ENCODE measurements at regions not wholly inside any gene's neighbourhood (a gene's known extent, or its start where the extent isn't known, plus 50 kb on each side); places are given as distances from the start of the nearest gene placed in this dataset.

DNA sequence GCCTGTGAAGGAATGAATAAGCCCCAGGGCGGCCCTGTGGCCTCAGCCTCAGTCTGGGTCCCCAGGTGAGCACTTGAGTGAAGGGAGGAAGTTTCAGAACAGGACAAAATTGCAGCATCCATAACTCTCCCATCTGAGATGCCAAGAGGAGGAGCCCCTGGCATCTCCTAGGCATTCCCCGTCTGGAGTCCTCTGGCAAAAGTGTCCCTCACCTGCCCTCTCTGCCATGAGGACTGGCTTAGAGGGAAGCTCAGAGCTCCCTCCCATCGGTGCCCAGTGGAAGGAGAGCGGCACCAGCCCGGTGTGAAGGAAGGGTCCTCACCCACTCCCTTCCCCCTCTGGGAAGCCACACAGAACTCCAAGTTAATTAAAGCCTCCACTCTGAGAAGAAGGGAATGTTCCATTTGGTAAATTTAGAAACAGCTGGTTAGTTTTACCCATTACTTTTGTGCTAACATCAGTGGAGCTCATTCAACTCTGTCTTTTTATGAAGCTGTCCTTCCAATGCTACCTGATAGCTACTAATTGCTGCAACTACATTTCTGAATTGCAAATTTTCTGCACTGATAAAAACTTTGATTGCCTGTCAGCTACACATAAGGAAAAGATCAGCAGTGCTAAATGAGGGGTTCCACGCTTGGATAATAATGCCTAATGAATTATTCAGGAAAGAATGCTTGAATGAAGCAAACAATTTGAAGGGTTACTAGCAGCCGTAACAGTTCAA lies 123.3 kb upstream of the RCN1 start:
- Histone ChIP-seq H3K79me2 (ENCODE audit: control insufficient read depth, insufficient read depth, low read length) (no peaks in the 10 kb centered on the region), H3K27ac (ENCODE audit: insufficient read depth, low read length) (no peak overlapping the region), H3K4me1 (ENCODE audit: control insufficient read depth, extremely low read depth, insufficient read depth, low read length) (peaks cover 2% of the 10 kb centered on the region), H3K9ac (ENCODE audit: insufficient read depth, low read length) (no peak overlapping the region), H3K4me3 (replicated peaks in 1 of 4; ENCODE audit: control extremely low read depth in 1 of 4, insufficient read depth in 1 of 4, low read depth in 3 of 4, low read length in 4 of 4) (no peak overlapping the region), H3K9me3 (ENCODE audit: control insufficient read depth, insufficient read depth, low read depth, low read length) (no peaks in the 10 kb centered on the region), H3K4me2 (ENCODE audit: extremely low read depth, insufficient read depth, low read length) (no peak overlapping the region), H2AFZ (ENCODE audit: low read length) (no peak overlapping the region), H4K20me1 (ENCODE audit: control insufficient read depth, extremely low read depth, insufficient read depth, low read length) (no peaks in the 10 kb centered on the region), H3K36me3 (ENCODE audit: control insufficient read depth, insufficient read depth, low read length) (no peaks in the 10 kb centered on the region), H3K27me3 (ENCODE audit: control insufficient read depth, insufficient read depth, low read length) (no peaks in the 10 kb centered on the region)
- TF ChIP-seq EZH2 (IDR thresholded peaks at IDR 0.05; ENCODE audit: low read length, missing control alignments) = no peak
- TF ChIP-seq, protein P1, sequence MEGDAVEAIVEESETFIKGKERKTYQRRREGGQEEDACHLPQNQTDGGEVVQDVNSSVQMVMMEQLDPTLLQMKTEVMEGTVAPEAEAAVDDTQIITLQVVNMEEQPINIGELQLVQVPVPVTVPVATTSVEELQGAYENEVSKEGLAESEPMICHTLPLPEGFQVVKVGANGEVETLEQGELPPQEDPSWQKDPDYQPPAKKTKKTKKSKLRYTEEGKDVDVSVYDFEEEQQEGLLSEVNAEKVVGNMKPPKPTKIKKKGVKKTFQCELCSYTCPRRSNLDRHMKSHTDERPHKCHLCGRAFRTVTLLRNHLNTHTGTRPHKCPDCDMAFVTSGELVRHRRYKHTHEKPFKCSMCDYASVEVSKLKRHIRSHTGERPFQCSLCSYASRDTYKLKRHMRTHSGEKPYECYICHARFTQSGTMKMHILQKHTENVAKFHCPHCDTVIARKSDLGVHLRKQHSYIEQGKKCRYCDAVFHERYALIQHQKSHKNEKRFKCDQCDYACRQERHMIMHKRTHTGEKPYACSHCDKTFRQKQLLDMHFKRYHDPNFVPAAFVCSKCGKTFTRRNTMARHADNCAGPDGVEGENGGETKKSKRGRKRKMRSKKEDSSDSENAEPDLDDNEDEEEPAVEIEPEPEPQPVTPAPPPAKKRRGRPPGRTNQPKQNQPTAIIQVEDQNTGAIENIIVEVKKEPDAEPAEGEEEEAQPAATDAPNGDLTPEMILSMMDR (conservative IDR thresholded peaks at IDR 0.05 in 1 of 2, IDR thresholded peaks at IDR 0.05 in 1 of 2; ENCODE audit: low read depth in 1 of 2, low read length in 2 of 2) = no peak
- no peak for DNase-seq (ENCODE audit: low read depth in 2 of 2)

DNA sequence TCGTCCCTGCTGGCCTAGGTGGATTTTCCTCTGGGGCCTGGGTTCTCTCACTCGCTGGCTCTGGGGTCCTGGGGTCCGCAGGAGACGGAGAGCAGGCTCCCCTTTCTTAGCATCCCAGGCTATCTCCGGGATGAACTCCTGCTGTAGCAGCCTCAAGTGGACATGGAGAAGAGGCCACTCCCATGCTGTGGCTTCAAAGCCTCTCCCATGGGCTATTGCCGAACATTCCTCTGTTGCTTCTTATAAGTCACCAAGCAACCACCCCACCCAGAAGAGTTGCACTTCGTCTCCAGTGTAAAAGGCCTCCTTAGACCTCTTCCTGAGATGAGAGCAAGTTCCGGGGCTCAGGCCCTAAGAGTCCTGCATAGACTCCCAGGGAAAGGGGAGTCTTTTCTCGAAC lies 124.0 kb upstream of the RCN1 start:
- H3K9me3 ChIP-seq (ENCODE audit: control insufficient read depth, insufficient read depth, low read depth, low read length) = no peaks in the 10 kb centered on the region
- H3K79me2 ChIP-seq (ENCODE audit: control insufficient read depth, insufficient read depth, low read length) = no peaks in the 10 kb centered on the region
- no peaks in the 10 kb centered on the region for H3K27me3 ChIP-seq (ENCODE audit: control insufficient read depth, insufficient read depth, low read length)
- H3K4me1 ChIP-seq (ENCODE audit: control insufficient read depth, extremely low read depth, insufficient read depth, low read length) = peaks cover 2% of the 10 kb centered on the region
- DNase-seq (ENCODE audit: low read depth in 2 of 2) = no peak
- H3K36me3 ChIP-seq (ENCODE audit: control insufficient read depth, insufficient read depth, low read length) = no peaks in the 10 kb centered on the region
- no peak overlapping the region for H3K4me3 ChIP-seq (replicated peaks in 1 of 4; ENCODE audit: control extremely low read depth in 1 of 4, insufficient read depth in 1 of 4, low read depth in 3 of 4, low read length in 4 of 4)
- no peak overlapping the region for H2AFZ ChIP-seq (ENCODE audit: low read length)
- no peak overlapping the region for H3K27ac ChIP-seq (ENCODE audit: insufficient read depth, low read length)
- H3K4me2 ChIP-seq (ENCODE audit: extremely low read depth, insufficient read depth, low read length) = no peak overlapping the region
- no peaks in the 10 kb centered on the region for H4K20me1 ChIP-seq (ENCODE audit: control insufficient read depth, extremely low read depth, insufficient read depth, low read length)
- no peak overlapping the region for H3K9ac ChIP-seq (ENCODE audit: insufficient read depth, low read length)
- TF ChIP-seq, protein P1 (conservative IDR thresholded peaks at IDR 0.05 in 1 of 2, IDR thresholded peaks at IDR 0.05 in 1 of 2; ENCODE audit: low read depth in 1 of 2, low read length in 2 of 2) = no peak
- no peak for TF ChIP-seq EZH2 (IDR thresholded peaks at IDR 0.05; ENCODE audit: low read length, missing control alignments)

DNA sequence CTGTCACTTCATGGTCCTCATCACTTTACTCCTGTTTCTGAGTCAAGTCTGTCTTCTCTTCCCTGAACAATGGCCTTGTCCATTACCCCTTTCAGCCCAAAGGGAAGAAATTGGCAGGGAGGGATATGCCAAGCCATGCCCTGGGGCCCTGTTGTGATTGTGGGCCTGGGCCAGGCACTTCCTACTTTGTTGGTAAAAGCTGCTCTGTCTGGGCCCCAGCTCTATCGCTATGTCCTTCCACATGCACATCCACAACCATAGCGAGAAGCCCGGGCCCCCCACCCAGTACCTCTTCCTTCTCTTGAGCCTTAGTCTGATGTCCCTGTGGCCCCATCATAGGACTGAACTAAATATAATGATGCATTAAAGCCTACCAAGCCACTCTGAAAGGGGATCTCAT lies 126.7 kb upstream of the RCN1 start:
- no peak for DNase-seq (ENCODE audit: low read depth in 2 of 2)
- no peaks in the 10 kb centered on the region for H4K20me1 ChIP-seq (ENCODE audit: control insufficient read depth, extremely low read depth, insufficient read depth, low read length)
- H3K4me3 ChIP-seq (replicated peaks in 1 of 4; ENCODE audit: control extremely low read depth in 1 of 4, insufficient read depth in 1 of 4, low read depth in 3 of 4, low read length in 4 of 4) = no peak overlapping the region
- no peak overlapping the region for H3K27ac ChIP-seq (ENCODE audit: insufficient read depth, low read length)
- peaks cover under 1% of the 10 kb centered on the region for H3K4me1 ChIP-seq (ENCODE audit: control insufficient read depth, extremely low read depth, insufficient read depth, low read length)
- H3K27me3 ChIP-seq (ENCODE audit: control insufficient read depth, insufficient read depth, low read length) = no peaks in the 10 kb centered on the region
- TF ChIP-seq, protein P1 (conservative IDR thresholded peaks at IDR 0.05 in 1 of 2, IDR thresholded peaks at IDR 0.05 in 1 of 2; ENCODE audit: low read depth in 1 of 2, low read length in 2 of 2) = no peak
- no peak for TF ChIP-seq EZH2 (IDR thresholded peaks at IDR 0.05; ENCODE audit: low read length, missing control alignments)
- H2AFZ ChIP-seq (ENCODE audit: low read length) = no peak overlapping the region
- no peaks in the 10 kb centered on the region for H3K36me3 ChIP-seq (ENCODE audit: control insufficient read depth, insufficient read depth, low read length)
- no peak overlapping the region for H3K4me2 ChIP-seq (ENCODE audit: extremely low read depth, insufficient read depth, low read length)
- no peaks in the 10 kb centered on the region for H3K9me3 ChIP-seq (ENCODE audit: control insufficient read depth, insufficient read depth, low read depth, low read length)
- H3K79me2 ChIP-seq (ENCODE audit: control insufficient read depth, insufficient read depth, low read length) = no peaks in the 10 kb centered on the region
- no peak overlapping the region for H3K9ac ChIP-seq (ENCODE audit: insufficient read depth, low read length)
